Activated CD4-positive, alpha-beta T cell treated with anti-CD3 and anti-CD28 coated beads for 36 hours (primary cell): ENCODE measurements at regions not wholly inside any gene's neighbourhood (a gene's known extent, or its start where the extent isn't known, plus 50 kb on each side); places are given as distances from the start of the nearest gene placed in this dataset.

Experiments
- ATAC-seq: fragments of 200-7000 bp; cut with Tn5 transposase; one replicate; pipeline ENCODE4 v1.10.0; 2021; ENCODE audit warnings: mild to moderate bottlenecking, moderate library complexity
- CTCF ChIA-PET: fragments of 350-600 bp; sonication (Branson Sonifier 250); formaldehyde crosslinking; loops from one replicate; lab custom pipeline; 2021; ENCODE audit warnings: antibody characterized with exemption; lab: Charles Lee
- POLR2A ChIA-PET: fragments of 350-600 bp; sonication (Branson Sonifier 250); formaldehyde crosslinking; loops from one replicate; lab custom pipeline; 2021; ENCODE audit warnings: antibody characterized with exemption, inconsistent platforms; lab: Charles Lee
- DNase-seq: peaks from one replicate; pipeline ENCODE4 v3.0.0-alpha.2; 2020
- H3K27ac Mint-ChIP-seq: one replicate; pipeline ENCODE4 v1.8.0; 2021; ENCODE audit warnings: mixed read lengths
- H3K27me3 Mint-ChIP-seq: one replicate; pipeline ENCODE4 v1.8.0; 2021; ENCODE audit warnings: mixed read lengths
- H3K36me3 Mint-ChIP-seq: one replicate; pipeline ENCODE4 v1.8.0; 2021; ENCODE audit warnings: low read depth, mixed read lengths
- H3K4me1 Mint-ChIP-seq: one replicate; pipeline ENCODE4 v1.8.0; 2021; ENCODE audit warnings: mixed read lengths
- H3K4me3 Mint-ChIP-seq: one replicate; pipeline ENCODE4 v1.8.0; 2021; ENCODE audit warnings: mild to moderate bottlenecking, moderate library complexity, mixed read lengths
- H3K9me3 Mint-ChIP-seq: one replicate; pipeline ENCODE4 v1.8.0; 2021; ENCODE audit warnings: low read depth, mixed read lengths
- intact Hi-C, 2 experiments: fragments of 100-400 bp; cut with DNase I in 1 of 2; cut with micrococcal nuclease in 1 of 2; formaldehyde crosslinking; loops; one replicate each; pipeline versions ENCODE4 v1.14.2 to v1.15.1; 2022 to 2024; cut with DNase I, micrococcal nuclease

GRCh38 chr10:83037653-83038052 is 1101.7 kb upstream of the GHITM start:
- ATAC-seq (no peak), DNase-seq (no peak)
- no peak overlapping the region for H3K27ac Mint-ChIP-seq
- no peaks in the 10 kb centered on the region for H3K4me1 Mint-ChIP-seq
- H3K27me3 Mint-ChIP-seq, result no peaks in the 10 kb centered on the region
- intact Hi-C loops, result no loop called here
- no peak overlapping the region for H3K4me3 Mint-ChIP-seq
- H3K9me3 Mint-ChIP-seq, result no peaks in the 10 kb centered on the region
- POLR2A ChIA-PET, result no interaction called here
- H3K36me3 Mint-ChIP-seq, result no peaks in the 10 kb centered on the region
- CTCF ChIA-PET, result interaction anchor here (1.0 kb wide), 1 partner anchor 11 kb away, joined by 3 read pairs; no protein-coding TSS in a partner anchor

GRCh38 chr10:83038631-83039030 is 1100.7 kb upstream of the GHITM start:
- CTCF ChIA-PET, result no interaction called here

GRCh38 chr10:83045731-83046130 is 1093.6 kb upstream of the GHITM start:
- Mint-ChIP-seq H3K36me3 (no peaks in the 10 kb centered on the region), H3K4me1 (no peaks in the 10 kb centered on the region), H3K4me3 (no peak overlapping the region), H3K9me3 (no peaks in the 10 kb centered on the region), H3K27ac (no peak overlapping the region), H3K27me3 (no peaks in the 10 kb centered on the region)
- intact Hi-C loops, result no loop called here
- ChIA-PET CTCF (no interaction called here), POLR2A (no interaction called here)
- ATAC-seq, result no peak
- no peak for DNase-seq

More at GRCh38 chr10:83038631-83039030, 1100.7 kb upstream of the GHITM start:
- Mint-ChIP-seq H3K4me1 (no peaks in the 10 kb centered on the region), H3K36me3 (no peaks in the 10 kb centered on the region), H3K4me3 (no peak overlapping the region), H3K9me3 (no peaks in the 10 kb centered on the region), H3K27me3 (no peaks in the 10 kb centered on the region), H3K27ac (no peak overlapping the region)
- intact Hi-C loops, result no loop called here
- no peak for ATAC-seq
- DNase-seq, result no peak
- POLR2A ChIA-PET, result no interaction called here

GRCh38 chr10:83050815-83051214 is 1088.5 kb upstream of the GHITM start:
- Mint-ChIP-seq H3K4me3 (no peak overlapping the region), H3K27me3 (no peaks in the 10 kb centered on the region), H3K4me1 (no peaks in the 10 kb centered on the region), H3K36me3 (no peaks in the 10 kb centered on the region), H3K9me3 (no peaks in the 10 kb centered on the region), H3K27ac (no peak overlapping the region)
- ChIA-PET POLR2A (no interaction called here), CTCF (interaction anchor here (0.6 kb wide), 1 partner anchor 66 kb away, joined by 3 read pairs; no protein-coding TSS in a partner anchor)
- DNase-seq, result no peak
- ATAC-seq, result no peak
- intact Hi-C loops, result no loop called here

- no peak for ATAC-seq
- CTCF ChIA-PET, result interaction anchor here (0.5 kb wide), 1 partner anchor 72 kb away, joined by 5 read pairs; no protein-coding TSS in a partner anchor
- POLR2A ChIA-PET, result no interaction called here
- no peak overlapping the region for H3K4me3 Mint-ChIP-seq
- intact Hi-C loops, result no loop called here
- no peaks in the 10 kb centered on the region for H3K36me3 Mint-ChIP-seq
- no peaks in the 10 kb centered on the region for H3K27me3 Mint-ChIP-seq
- H3K9me3 Mint-ChIP-seq, result peaks cover 11% of the 10 kb centered on the region
- no peak overlapping the region for H3K27ac Mint-ChIP-seq
- DNase-seq, result no peak
- H3K4me1 Mint-ChIP-seq, result no peaks in the 10 kb centered on the region
Measured at GRCh38 chr10:83062871-83063270, 1076.4 kb upstream of the GHITM start.

- DNase-seq (no peak), ATAC-seq (no peak)
- Mint-ChIP-seq H3K4me3 (no peak overlapping the region), H3K9me3 (peaks cover 6% of the 10 kb centered on the region), H3K4me1 (no peaks in the 10 kb centered on the region), H3K27ac (no peak overlapping the region), H3K36me3 (no peaks in the 10 kb centered on the region), H3K27me3 (no peaks in the 10 kb centered on the region)
- POLR2A ChIA-PET, result no interaction called here
- intact Hi-C loops, result no loop called here
- CTCF ChIA-PET, result no interaction called here
Measured at GRCh38 chr10:83073472-83073871, 1065.8 kb upstream of the GHITM start.

- ChIA-PET CTCF (no interaction called here), POLR2A (no interaction called here)
- Mint-ChIP-seq H3K27me3 (no peaks in the 10 kb centered on the region), H3K4me1 (no peaks in the 10 kb centered on the region), H3K4me3 (no peak overlapping the region), H3K27ac (no peak overlapping the region), H3K36me3 (no peaks in the 10 kb centered on the region), H3K9me3 (peaks cover 6% of the 10 kb centered on the region)
- DNase-seq, result no peak
- intact Hi-C loops, result no loop called here
- no peak for ATAC-seq
Measured at GRCh38 chr10:83075016-83075814, 1064.1 kb upstream of the GHITM start.

GRCh38 chr10:83075815-83076355 is 1063.4 kb upstream of the GHITM start:
- no peaks in the 10 kb centered on the region for H3K36me3 Mint-ChIP-seq
- intact Hi-C loops, result no loop called here
- ChIA-PET CTCF (no interaction called here), POLR2A (no interaction called here)
- H3K4me3 Mint-ChIP-seq, result no peak overlapping the region
- ATAC-seq, result no peak
- DNase-seq, result no peak
- H3K9me3 Mint-ChIP-seq, result peaks cover 6% of the 10 kb centered on the region
- H3K4me1 Mint-ChIP-seq, result no peaks in the 10 kb centered on the region
- no peak overlapping the region for H3K27ac Mint-ChIP-seq
- no peaks in the 10 kb centered on the region for H3K27me3 Mint-ChIP-seq

- Mint-ChIP-seq H3K27me3 (no peaks in the 10 kb centered on the region), H3K27ac (no peak overlapping the region)
- CTCF ChIA-PET, result no interaction called here
Measured at GRCh38 chr10:83076443-83076842, 1062.9 kb upstream of the GHITM start.

GRCh38 chr10:83078160-83078559 is 1061.1 kb upstream of the GHITM start:
- CTCF ChIA-PET, result no interaction called here
- POLR2A ChIA-PET, result no interaction called here
- Mint-ChIP-seq H3K36me3 (no peaks in the 10 kb centered on the region), H3K4me1 (no peaks in the 10 kb centered on the region), H3K27me3 (no peaks in the 10 kb centered on the region), H3K4me3 (no peak overlapping the region), H3K27ac (no peak overlapping the region), H3K9me3 (peaks cover 11% of the 10 kb centered on the region)
- intact Hi-C loops, result no loop called here
- DNase-seq (no peak), ATAC-seq (no peak)

More at GRCh38 chr10:83076443-83076842, 1062.9 kb upstream of the GHITM start:
- POLR2A ChIA-PET, result no interaction called here
- Mint-ChIP-seq H3K9me3 (peaks cover 6% of the 10 kb centered on the region), H3K36me3 (no peaks in the 10 kb centered on the region), H3K4me3 (no peak overlapping the region), H3K4me1 (no peaks in the 10 kb centered on the region)
- intact Hi-C loops, result no loop called here
- ATAC-seq (no peak), DNase-seq (no peak)

- Mint-ChIP-seq H3K27me3 (no peaks in the 10 kb centered on the region), H3K9me3 (peaks cover 13% of the 10 kb centered on the region), H3K36me3 (no peaks in the 10 kb centered on the region), H3K27ac (no peak overlapping the region), H3K4me1 (no peaks in the 10 kb centered on the region), H3K4me3 (no peak overlapping the region)
- CTCF ChIA-PET, result no interaction called here
- POLR2A ChIA-PET, result no interaction called here
- intact Hi-C loops, result no loop called here
- ATAC-seq, result no peak
- DNase-seq, result no peak
Measured at GRCh38 chr10:83078645-83079044, 1060.7 kb upstream of the GHITM start.

- Mint-ChIP-seq H3K4me1 (no peaks in the 10 kb centered on the region), H3K9me3 (peaks cover 8% of the 10 kb centered on the region), H3K27ac (no peak overlapping the region), H3K36me3 (no peaks in the 10 kb centered on the region), H3K27me3 (no peaks in the 10 kb centered on the region), H3K4me3 (no peak overlapping the region)
- ATAC-seq, result no peak
- no peak for DNase-seq
- ChIA-PET CTCF (interaction anchor here (0.8 kb wide), 1 partner anchor 51 kb away, joined by 3 read pairs; no protein-coding TSS in a partner anchor), POLR2A (no interaction called here)
- intact Hi-C loops, result no loop called here
Measured at GRCh38 chr10:83083831-83084230, 1055.5 kb upstream of the GHITM start.
